Pons (tissue), 1 donor: ENCODE measurements at regions not wholly inside any gene's neighbourhood (a gene's known extent, or its start where the extent isn't known, plus 50 kb on each side); places are given as distances from the start of the nearest gene placed in this dataset.

Source experiments
- DNase-seq: peaks from one replicate; pipeline ENCODE4 v3.0.0-alpha.2; 2016; ENCODE audit warnings: low spot score

DNA sequence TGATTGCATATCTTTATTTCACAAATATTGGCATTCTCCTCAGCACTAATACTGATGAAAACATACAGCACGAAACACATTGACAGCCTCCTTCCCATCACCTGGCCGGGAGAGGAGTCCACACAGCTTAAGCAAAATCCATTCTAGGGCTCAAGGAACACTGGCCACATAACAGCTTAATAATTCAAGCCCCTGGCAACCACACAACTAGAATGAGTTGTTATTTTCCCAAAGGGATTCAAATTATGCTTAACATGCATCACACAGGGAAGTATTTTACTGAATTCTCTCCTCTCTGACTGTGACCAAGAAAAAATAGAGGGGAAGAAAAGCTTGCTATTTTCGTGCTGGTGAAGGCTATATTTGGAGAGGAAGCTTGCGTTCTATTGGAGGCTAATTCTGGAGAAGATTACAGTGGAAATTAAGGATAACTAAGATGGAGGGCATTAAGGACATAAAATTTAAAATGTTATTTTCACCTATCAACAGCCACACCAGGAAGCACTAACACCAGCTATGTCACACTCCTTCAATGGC is 198.5 kb downstream of the ADGRG6 start:
- DNase-seq: no peak

- DNase-seq: no peak
Observed at GRCh38 chr6:142501795-142502194, 200.0 kb downstream of the ADGRG6 start.

DNA sequence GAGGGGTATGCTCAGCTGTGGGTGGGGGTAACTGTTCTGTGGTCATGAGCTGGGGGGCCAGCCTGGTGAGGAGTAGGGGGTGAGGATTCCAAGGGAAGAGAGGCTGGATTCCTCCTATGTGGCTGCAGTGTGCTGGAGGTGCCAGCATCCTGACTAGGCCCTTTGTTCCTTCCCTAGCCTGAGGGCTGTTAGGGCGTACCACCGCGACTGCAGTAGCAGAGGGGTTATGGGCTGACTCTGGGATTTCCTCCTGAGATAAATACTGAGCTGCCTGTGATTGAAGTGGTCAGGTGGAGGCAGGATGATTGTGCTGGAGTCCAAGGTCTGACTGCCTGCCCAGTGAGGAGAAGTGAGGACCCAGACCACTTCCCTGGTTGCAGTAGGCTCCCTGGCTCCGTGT is 205.3 kb downstream of the ADGRG6 start:
- no peak for DNase-seq

DNA sequence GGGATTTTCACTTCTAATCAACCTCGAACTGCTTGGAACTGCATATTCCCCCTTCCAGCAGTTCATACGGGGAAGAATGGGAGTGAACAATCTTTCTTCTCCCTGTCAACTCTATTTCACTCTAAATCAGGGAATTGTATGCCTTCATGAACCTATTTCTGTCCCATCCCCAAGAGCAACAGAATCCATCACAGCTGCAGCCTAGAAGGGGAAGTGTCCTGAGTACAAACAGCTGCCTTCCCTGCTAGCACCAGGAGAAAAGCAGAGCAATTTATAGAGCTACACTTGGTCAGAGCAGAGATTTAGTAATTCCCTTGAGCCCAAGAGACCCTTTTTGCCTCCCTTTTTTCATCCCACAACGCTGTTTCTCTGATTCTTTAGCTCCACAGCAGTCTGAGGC is 208.4 kb downstream of the ADGRG6 start:
- no peak for DNase-seq

- no peak for DNase-seq
Observed at GRCh38 chr6:142518126-142518525, 216.3 kb downstream of the ADGRG6 start.

DNA sequence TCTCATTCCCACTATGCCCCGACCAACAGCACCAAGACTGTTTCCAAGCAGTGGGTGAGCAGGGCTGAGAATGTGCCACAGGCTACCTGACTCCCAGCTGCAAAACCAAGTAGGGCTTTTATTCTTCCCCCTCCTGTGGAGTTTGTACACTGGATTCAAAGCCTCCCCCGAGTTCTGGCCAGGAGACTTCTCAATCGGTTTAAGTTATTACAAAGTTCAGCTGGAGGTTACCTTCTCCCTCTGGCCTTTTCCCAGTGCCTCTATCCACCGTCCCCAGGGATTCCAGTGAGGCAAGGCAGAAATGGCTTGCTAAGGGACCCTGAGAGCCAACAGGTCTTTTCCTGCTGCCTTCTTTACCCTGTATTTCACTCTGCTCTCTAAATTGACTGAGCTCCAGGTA is 217.0 kb downstream of the ADGRG6 start:
- DNase-seq: no peak

GRCh38 chr6:142521791-142522190 is 220.0 kb downstream of the ADGRG6 start:
- no peak for DNase-seq

GRCh38 chr6:142523515-142524375 is 221.9 kb downstream of the ADGRG6 start:
- no peak for DNase-seq

GRCh38 chr6:142530566-142530965 is 228.8 kb downstream of the ADGRG6 start:
- no peak for DNase-seq

DNA sequence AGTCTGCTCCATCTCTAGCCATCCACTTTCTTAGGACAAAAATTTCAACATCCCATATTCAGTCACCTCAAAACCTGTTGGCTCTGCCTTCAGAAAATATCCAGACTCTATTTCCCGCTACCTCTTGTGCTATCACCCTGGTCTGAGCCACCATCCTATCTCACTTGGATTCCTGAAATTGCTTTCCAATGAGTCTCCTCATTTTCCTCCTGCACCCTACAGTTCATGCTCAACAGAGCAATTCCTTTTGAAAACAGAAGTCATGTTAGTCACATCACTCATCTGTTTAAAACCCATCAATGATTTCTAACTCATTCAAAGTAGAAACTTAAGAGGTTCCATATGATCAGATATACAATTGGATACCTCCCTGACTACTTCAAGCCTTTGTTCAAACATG is 229.9 kb downstream of the ADGRG6 start:
- DNase-seq: no peak

GRCh38 chr6:142534076-142534475 is 232.3 kb downstream of the ADGRG6 start:
- no peak for DNase-seq

DNA sequence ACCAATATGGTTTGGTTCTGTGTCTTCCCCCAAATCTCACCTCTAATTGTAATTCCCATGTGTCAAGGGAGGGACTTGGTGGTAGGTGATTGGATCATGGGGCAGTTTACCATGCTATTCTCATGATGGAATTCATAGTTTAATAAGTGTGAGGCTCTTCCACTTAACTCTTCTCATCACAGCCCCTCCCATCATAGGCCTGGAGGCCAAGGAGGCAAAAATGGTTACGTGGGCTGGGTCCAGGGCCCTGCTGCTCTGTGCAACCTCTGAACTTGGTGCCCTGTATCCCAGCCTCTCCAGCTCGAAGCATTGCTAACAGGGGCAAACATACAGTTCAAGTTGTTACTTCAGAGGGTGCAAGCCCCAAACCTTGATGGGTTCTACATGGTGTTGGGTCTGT is 232.7 kb downstream of the ADGRG6 start:
- no peak for DNase-seq

GRCh38 chr6:142537612-142538478 is 236.0 kb downstream of the ADGRG6 start:
- DNase-seq: no peak

- no peak for DNase-seq
Observed at GRCh38 chr6:142542704-142543233, 241.0 kb downstream of the ADGRG6 start.

DNA sequence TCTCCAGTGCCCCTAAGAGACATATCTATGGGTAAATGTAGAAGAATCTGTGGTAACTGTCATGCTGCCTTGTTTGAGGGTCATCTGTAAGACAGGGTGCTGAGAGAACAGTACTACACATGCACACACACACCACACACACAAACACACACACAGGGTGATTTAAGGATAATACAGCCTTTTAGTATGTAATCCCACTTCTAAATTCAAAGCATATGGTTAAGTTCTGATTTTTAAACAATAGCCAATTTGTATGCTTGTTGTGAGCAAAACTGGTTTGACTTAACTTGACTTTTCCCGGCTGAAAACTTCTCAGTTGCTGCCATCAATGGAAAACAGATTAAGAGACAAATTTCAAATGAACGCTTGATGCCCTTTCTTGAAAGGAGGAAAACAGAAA is 241.8 kb downstream of the ADGRG6 start:
- no peak for DNase-seq

DNA sequence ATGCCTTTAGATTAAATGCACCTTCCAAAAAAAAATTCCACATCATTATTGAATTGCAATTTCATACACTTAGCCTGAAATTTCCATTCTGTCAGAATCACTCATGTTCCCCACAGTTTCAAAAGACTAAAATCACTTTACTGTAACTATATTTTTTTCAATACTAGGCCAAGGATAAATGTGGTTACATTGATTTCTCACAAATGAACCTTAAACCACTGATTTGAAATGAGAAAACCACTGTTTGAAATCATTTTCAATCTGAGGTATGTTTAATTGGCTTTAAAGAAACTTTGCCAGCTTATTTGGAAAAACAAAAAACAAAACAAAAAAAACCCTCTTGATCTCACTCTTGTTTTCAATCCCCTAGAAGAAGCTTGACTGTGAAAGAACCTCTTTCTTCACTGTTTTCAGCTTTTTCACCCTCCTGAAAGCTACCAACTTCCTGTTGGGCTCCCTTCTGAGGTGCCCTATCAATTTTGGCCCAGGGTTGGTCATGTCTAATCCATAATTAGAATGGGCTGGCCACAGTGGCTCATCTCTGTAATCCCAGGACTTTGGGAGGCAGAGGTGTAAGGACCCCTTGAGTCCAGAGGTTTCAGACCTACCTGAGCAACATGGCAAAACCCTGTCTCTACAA is 242.5 kb downstream of the ADGRG6 start:
- DNase-seq: no peak

DNA sequence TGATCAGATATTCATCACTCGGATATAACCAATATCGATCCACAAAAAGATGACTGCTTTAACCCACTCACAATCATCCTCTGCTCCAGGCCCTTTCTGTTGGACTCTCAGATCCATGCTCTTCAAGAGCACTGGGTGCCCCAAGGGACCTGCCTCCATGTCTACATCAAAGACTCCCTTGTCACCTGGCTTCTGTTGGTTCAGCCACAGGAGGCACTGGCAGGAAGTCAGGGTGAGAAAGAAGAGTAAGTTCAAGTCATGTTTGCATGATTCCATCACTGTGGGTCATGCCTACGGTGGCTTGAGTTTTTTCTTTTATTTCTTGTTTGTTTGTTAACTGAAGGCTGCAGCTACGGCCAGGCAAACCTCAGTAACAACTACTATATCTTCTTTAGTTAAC is 243.3 kb downstream of the ADGRG6 start:
- DNase-seq: no peak

- no peak for DNase-seq
Observed at GRCh38 chr6:142548566-142548965, 246.8 kb downstream of the ADGRG6 start.

- DNase-seq: no peak
Observed at GRCh38 chr6:142550310-142551063, 248.7 kb downstream of the ADGRG6 start.

- DNase-seq: peak; percentile 12
Observed at GRCh38 chr6:142551274-142551811, 249.5 kb downstream of the ADGRG6 start.

GRCh38 chr6:142558786-142559185 is 257.0 kb downstream of the ADGRG6 start:
- DNase-seq: no peak
